HK-2 (cell line): ENCODE measurements at regions not wholly inside any gene's neighbourhood (a gene's known extent, or its start where the extent isn't known, plus 50 kb on each side); places are given as distances from the start of the nearest gene placed in this dataset.

Source experiments
- DNase-seq: peaks from one replicate; pipeline ENCODE4 v3.0.0-alpha.2; 2018; ENCODE audit not compliant: unreplicated experiment

GRCh38 chr5:62017092-62017491 is 288.9 kb upstream of the KIF2A start:
- no peak for DNase-seq

GRCh38 chr5:62029303-62029702 is 276.7 kb upstream of the KIF2A start:
- no peak for DNase-seq

DNA sequence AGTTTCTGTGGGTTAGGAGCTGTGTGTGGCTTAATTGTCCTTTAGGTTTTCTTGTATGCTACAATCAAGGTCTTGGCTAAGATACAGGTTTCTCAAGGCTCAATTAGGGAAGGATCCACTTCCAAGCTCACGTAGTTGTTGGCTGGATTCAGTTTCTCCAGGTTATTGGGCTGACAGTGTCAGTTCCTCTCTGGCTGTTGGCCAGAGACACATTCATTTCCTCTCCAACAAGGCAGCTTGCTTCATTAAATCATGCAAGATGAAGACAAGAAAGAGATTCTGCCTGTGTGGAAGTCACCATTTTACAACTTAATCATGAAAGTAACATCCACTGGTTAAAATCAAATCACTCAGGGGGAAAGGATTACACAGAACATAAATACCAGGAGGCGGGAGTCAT is 275.7 kb upstream of the KIF2A start:
- no peak for DNase-seq

DNA sequence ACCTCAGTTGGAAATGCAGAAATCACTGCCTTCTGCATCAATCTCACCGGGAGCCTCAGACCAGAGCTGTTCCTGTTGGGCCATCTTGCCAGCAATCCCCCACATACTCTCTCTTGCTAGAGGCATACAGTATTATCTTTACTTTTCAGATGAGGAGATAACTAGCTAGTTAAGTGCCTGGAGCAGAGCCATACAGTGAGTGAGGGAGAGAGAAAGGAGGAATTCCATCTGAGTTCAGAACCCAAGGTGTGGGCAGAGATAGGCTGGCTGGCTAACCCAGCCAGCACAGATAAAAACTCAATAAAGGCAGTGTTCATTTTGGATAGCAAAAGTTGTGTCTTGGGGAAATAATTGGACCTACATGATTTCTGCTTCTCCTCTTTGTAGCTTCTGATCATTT is 268.0 kb upstream of the KIF2A start:
- DNase-seq = no peak

- DNase-seq = no peak
Measured at GRCh38 chr5:62041156-62041756, 264.8 kb upstream of the KIF2A start.

DNA sequence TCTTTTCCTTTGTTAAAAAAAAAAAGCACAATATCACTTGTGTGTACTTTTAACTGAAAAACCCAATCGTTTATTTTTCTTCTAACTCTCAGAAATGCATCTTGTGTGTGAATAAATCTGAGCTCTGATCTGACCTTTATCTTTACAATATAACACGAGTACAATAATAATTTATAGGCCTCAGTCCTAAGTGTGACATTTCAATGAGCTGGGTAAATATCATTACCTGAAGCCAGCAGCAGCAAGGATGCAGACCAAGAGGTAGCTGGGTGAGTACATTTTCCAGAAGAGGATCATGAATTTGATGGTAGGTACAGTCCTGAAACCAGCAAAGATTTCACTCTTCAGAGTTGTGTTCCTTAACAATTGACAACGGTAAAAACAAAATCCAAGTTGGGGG is 264.0 kb upstream of the KIF2A start:
- DNase-seq = no peak

- no peak for DNase-seq
Measured at GRCh38 chr5:62043289-62044280, 262.4 kb upstream of the KIF2A start.

DNA sequence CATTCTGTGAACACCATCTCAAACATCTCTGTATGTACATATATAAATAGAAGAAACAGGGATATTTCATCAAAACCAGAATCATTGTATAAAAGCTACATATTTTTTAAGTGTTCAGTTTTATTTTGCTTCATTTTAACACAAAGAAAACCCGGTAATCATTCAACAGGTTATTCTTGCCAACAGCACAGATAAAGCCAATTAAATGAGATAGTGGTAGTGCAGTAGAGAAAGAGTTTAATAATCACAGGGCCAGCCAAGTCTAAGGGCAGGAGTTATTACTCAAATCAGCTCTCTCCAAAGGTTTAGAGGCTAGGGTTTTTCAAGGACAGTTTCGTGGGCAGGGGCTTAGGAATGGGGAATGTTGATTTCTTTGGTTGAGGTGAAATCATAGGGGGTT is 261.0 kb upstream of the KIF2A start:
- no peak for DNase-seq

DNA sequence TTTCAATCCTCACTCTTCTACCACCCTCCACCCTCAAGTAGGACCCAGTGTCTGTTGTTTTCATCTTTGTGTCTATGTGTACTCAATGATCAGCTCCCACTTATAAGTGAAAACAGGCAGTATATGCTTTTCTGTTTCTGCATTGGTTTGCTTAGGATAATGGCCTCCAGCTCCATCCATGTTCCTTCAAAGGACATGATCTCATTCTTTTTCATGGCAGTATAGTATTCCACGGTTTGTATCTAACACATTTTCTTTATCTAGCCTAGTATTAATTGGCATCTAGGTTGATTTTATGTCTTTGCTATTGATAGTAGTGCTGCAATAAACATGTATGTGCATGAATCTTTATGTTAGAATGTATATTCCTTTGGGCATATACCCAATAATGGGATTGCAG is 259.8 kb upstream of the KIF2A start:
- DNase-seq = no peak

DNA sequence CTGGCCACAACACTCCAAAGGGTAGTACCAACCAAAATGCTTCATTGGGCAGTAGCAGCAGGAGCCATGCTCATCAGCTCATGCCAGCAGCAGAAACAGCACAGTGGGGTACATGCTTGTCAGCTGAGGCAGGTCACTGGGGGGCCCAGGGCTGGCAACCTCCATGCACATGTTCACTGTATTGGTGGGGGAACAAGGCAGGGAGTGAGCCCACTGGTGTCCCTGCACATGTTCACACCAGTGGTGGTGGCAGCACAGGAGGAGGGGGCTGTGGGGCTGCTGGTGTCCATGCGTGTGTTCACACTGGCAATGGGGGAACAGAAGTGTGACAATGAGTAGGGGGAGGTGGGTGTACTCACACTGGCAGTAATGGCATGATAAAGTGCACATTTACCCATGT is 254.3 kb upstream of the KIF2A start:
- DNase-seq = no peak

GRCh38 chr5:62059960-62060359 is 246.0 kb upstream of the KIF2A start:
- no peak for DNase-seq

DNA sequence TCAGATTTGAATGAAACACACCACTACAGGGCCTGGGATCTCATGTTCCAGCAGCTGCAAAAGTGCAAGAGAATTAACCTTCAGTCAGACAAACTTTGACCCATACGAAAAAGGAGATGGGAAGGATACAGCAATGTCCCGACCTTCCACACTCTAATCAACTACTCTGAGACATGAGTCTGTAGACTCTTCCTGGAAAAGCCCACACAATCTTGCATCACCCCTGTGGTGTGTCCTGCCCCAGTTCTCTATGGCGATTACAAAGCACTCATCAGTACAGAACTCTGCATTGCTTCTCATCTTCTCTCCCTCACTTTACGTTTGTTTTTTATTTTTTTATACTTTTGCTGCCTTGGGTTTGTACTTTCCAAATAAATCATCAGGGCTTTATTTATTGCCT is 241.0 kb upstream of the KIF2A start:
- DNase-seq = no peak

- DNase-seq = no peak
Measured at GRCh38 chr5:62066761-62067277, 239.2 kb upstream of the KIF2A start.

GRCh38 chr5:62068554-62068953 is 237.5 kb upstream of the KIF2A start:
- DNase-seq = no peak

DNA sequence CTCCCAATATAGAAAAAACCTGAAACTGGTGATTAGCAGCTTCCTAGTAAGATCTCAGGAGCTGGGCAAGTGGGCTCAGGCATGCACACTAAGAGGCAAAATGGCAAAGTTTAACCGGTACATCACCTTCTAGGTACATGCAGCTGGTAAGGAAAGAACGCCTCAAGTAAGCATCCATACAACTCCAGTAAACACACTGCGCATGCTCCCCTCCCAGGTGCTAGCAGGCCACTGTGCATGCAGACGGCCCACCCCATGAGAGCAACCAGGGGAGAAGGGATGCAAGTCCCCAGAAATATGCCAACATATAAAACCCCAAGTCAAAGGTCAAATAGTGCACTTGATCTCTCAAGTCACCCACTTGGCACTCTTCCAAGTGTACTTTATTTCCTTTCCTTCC is 228.6 kb upstream of the KIF2A start:
- no peak for DNase-seq

- DNase-seq = no peak
Measured at GRCh38 chr5:62077823-62078550, 228.0 kb upstream of the KIF2A start.

- no peak for DNase-seq
Measured at GRCh38 chr5:62082370-62082801, 223.6 kb upstream of the KIF2A start.

- no peak for DNase-seq
Measured at GRCh38 chr5:62083247-62083646, 222.8 kb upstream of the KIF2A start.

DNA sequence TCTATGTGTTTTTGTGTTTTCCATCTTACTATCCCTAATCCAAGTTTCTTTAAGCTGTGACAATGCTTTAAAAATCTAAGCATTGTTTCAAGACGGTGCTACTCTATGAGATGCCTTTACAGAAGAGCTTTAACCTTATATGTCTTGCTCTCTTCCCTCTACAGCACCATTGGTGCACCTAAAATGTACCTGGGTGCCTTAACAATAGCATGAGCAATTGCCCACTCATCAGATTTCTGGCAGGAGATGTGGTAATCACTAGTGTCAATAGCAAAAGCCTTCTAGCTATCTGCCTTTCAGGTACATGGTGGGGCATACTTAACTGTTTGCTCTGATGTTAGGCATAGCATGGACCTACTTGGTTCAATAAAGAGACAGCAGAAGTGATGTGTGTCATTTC is 222.3 kb upstream of the KIF2A start:
- no peak for DNase-seq

DNA sequence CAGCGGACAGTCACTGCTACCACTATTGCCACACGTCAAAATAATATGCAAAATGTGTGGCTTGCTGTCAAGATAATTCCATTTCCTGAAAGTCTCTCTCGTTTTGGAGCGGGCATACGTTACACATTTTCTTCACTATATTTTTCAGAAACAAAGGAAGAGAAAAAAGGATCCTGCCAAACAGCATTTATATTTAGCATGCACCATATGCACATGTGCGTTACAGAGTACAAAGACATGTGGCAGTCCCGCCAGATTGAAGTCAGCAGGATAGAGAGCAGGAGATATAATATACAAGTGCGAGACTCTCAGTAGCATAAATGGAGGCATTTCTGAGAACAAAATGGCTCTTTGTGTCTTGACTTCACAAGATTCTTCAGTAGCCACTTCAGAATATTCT is 221.6 kb upstream of the KIF2A start:
- no peak for DNase-seq

DNA sequence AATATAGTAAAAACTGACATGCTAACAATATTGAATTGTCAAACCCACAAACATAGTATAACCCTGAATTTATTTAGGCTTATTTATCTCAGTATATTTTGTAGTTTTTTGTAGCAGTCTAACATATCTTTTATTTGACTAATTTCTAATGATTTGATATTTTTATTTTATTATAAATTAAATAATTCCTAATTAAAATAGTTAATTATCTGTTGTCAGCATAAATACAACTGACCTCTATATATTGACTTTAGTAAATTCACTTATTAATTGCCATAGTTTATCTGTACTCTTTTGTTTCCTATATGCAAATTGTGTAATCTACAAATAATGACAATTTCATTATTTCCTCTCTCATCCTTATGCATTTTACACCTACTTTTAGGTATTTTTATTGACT is 215.1 kb upstream of the KIF2A start:
- no peak for DNase-seq

DNA sequence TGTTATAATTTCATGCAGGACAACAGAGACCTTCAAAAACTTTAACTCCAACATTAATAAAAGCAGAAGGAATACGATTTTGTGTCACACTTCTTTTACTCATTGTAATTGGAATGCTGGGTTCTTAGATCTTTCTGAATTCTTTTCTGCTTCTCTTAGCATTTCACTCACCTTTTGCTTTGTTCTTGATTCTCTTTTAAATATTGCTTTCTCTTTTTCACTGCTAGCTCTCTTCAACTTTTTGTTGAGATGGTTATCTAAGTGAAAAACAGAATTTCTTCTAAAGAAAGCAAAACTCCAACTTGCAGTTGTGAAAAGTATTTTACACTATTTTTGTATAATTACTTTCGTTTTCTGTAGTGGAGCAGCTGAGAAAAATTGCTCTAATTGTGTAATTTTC is 212.6 kb upstream of the KIF2A start:
- no peak for DNase-seq
